ENCODE measurements at regions not wholly inside any gene's neighbourhood (a gene's known extent, or its start where the extent isn't known, plus 50 kb on each side); places are given as distances from the start of the nearest gene placed in this dataset.

DNA sequence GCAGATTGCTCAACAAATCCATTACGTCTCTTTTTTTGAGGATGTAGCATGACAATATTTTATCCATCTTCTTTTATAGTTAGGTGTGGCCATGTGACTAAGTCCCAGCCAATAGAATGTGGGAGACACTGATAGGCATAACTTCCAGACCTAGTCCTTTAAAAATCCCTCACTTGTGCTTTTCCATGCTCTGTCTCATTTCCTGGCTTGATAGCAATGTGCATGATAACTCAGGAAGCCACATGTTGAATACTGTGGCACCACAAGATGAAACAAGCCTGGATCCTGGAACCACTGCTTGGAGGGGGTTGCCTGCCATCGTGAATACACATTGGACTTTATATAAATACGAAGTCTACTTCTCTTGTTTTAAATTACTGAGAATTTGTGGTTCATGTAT, 184.0 kb upstream of the NEIL3 start:
- TF ChIP-seq, protein P1, sequence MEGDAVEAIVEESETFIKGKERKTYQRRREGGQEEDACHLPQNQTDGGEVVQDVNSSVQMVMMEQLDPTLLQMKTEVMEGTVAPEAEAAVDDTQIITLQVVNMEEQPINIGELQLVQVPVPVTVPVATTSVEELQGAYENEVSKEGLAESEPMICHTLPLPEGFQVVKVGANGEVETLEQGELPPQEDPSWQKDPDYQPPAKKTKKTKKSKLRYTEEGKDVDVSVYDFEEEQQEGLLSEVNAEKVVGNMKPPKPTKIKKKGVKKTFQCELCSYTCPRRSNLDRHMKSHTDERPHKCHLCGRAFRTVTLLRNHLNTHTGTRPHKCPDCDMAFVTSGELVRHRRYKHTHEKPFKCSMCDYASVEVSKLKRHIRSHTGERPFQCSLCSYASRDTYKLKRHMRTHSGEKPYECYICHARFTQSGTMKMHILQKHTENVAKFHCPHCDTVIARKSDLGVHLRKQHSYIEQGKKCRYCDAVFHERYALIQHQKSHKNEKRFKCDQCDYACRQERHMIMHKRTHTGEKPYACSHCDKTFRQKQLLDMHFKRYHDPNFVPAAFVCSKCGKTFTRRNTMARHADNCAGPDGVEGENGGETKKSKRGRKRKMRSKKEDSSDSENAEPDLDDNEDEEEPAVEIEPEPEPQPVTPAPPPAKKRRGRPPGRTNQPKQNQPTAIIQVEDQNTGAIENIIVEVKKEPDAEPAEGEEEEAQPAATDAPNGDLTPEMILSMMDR (IDR thresholded peaks at IDR 0.05; ENCODE audit: insufficient read depth, low read length) = no peak

DNA sequence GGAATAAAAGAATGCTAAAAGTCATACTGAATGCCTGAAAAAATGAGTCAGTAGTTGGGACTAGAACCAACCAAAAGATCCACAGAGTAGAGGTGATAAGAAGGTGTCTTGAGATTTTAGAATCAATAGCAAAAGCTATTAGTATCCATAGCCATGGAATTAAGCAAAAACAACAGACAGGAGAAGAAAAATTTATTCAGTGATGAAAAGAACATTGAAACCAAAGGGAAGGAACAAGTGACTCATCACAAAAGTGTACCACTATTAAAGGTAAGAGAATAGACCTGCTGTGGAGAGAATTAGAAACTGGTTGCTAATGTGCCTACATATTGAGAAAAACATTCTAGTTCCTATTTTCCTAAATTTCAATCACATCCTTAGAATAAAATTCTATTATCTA, 182.0 kb upstream of the NEIL3 start:
- H3K4me3 ChIP-seq (ENCODE audit: low read depth, low read length) = no peak overlapping the region
- TF ChIP-seq, protein P1 (IDR thresholded peaks at IDR 0.05; ENCODE audit: insufficient read depth, low read length) = no peak
- no peak for DNase-seq (ENCODE audit: low read depth)

More for the DNA sequence above, 184.0 kb upstream of the NEIL3 start:
- DNase-seq (ENCODE audit: low read depth) = no peak
- H3K4me3 ChIP-seq (ENCODE audit: low read depth, low read length) = no peak overlapping the region

DNA sequence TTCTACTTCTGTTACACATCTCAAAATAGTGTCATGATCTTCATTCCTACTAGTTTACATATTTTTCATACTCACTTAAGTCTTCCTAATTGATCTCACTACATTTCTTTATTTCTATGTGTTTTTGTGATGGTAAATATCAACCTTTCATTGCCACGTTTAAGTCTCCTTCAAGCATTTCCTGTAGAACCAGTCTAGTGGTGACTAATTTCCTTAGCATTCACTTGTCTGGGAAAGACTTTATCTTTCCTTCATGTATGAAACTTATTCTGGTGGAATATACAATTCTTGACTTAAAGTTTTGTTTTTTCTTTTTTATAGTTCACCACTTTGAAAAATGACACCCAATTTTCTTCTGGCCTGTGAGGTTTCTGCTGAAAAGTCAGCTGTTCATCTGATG, 181.4 kb upstream of the NEIL3 start:
- H3K4me3 ChIP-seq (ENCODE audit: low read depth, low read length) = no peak overlapping the region
- DNase-seq (ENCODE audit: low read depth) = peak; percentile 63
- TF ChIP-seq, protein P1 (IDR thresholded peaks at IDR 0.05; ENCODE audit: insufficient read depth, low read length) = no peak

DNA sequence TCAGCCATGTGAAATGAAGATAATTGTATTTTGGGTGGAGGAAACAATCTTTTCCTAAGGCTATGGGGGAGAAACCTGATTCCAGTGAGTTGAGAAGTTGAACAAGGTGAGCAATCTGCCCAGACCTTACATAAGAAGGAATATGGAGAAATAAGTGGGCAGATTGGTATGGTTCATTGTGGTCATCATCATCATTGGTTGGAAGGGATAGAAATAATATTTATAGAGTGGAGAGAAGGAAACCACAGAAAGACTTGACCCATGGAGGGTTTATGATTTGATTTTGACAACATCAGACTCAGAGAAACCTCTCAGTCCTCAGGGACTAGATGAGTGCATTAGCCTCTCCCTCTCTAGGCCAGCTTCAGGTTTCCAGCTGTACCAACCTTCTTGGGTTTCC, 177.9 kb upstream of the NEIL3 start:
- TF ChIP-seq, protein P1 (IDR thresholded peaks at IDR 0.05; ENCODE audit: insufficient read depth, low read length) = no peak
- DNase-seq (ENCODE audit: low read depth) = no peak
- no peak overlapping the region for H3K4me3 ChIP-seq (ENCODE audit: low read depth, low read length)

DNA sequence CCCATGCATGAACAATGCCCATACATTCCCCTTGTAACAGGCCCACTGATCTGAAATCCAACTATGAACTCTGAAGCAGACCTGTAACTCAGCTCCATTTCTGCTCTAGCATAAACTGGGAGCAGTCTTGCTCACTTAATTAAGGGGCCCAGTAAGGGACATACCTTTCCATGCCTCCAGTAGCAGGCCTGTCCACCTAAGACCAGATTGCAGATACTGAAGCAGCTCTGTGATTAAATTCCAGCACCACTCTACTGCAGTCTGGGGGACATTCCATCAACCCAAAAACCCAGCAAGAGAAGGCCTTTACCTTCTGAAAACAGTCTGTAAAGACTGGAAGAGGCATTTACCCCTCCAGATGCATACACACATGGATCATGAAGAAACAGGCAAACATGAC, 162.0 kb upstream of the NEIL3 start:
- no peak overlapping the region for H3K4me3 ChIP-seq (ENCODE audit: low read depth, low read length)
- DNase-seq (ENCODE audit: low read depth) = no peak
- TF ChIP-seq, protein P1 (IDR thresholded peaks at IDR 0.05; ENCODE audit: insufficient read depth, low read length) = no peak

DNA sequence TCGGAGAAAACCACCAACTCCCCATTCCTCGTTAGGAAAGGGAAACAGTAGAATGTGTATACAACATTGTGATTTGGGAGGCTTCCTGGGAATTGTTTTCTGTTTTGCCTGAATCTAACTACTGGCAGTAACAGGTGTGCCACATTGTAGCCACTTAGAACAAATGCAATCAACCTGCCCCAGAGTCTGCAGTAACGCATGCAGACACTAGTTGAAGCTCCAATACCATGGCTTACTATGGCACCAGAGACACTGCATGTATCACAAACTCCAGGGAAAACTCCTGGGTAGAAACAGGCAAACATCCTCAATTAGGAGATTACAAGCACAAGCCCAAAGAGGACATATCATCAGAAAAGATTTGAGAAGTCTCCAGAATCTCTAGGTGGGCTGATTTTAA, 154.2 kb upstream of the NEIL3 start:
- DNase-seq (ENCODE audit: low read depth) = no peak
- TF ChIP-seq, protein P1 (IDR thresholded peaks at IDR 0.05; ENCODE audit: insufficient read depth, low read length) = no peak
- H3K4me3 ChIP-seq (ENCODE audit: low read depth, low read length) = no peak overlapping the region

DNA sequence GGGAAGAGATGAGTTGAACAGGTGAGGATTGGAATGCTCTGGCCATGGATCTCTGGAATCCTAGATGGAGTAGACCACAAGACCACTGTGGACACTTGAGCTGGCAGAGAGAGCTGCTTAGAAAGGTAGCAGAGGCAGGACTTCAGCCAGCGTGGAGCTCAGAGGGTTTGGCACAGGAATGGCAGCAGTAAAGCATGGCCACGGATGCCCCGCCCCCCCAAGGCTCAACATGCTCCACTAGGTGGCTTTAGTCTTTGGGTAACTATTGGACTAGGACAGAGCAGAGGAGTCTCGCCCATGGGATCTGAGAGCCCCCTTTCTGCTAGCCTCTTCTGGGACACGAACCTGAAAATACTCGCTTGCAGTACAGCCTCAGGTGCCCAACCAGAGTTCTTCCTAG, 150.1 kb upstream of the NEIL3 start:
- no peak for DNase-seq (ENCODE audit: low read depth)
- TF ChIP-seq, protein P1 (IDR thresholded peaks at IDR 0.05; ENCODE audit: insufficient read depth, low read length) = no peak
- H3K4me3 ChIP-seq (ENCODE audit: low read depth, low read length) = no peak overlapping the region
